WTC11 (cell line): ENCODE measurements at regions not wholly inside any gene's neighbourhood (a gene's known extent, or its start where the extent isn't known, plus 50 kb on each side); places are given as distances from the start of the nearest gene placed in this dataset.

Experiments
- ATAC-seq: fragments of 200-7000 bp; cut with Tn5 transposase; 2 replicates; pipeline ENCODE4 v1.10.0; 2021; ENCODE audit warnings: mild to moderate bottlenecking, moderate library complexity
- CTCF ChIA-PET: fragments of 300-600 bp; sonication (Branson Sonifier 250); formaldehyde crosslinking; loops from one replicate; lab custom pipeline; 2021; ENCODE audit warnings: antibody characterized with exemption; lab: Charles Lee
- POLR2A ChIA-PET: fragments of 350-600 bp; sonication (Branson Sonifier 250); formaldehyde crosslinking; loops from one replicate; lab custom pipeline; 2021; ENCODE audit warnings: antibody characterized with exemption; lab: Charles Lee
- DNase-seq: peaks from one replicate; pipeline ENCODE4 v3.0.0; 2021; ENCODE audit warnings: low spot score
- H3K27ac Mint-ChIP-seq: 2 replicates; pipeline ENCODE4 v1.8.0; 2021; ENCODE audit warnings: mixed read lengths
- H3K27me3 Mint-ChIP-seq: 2 replicates; pipeline ENCODE4 v1.8.0; 2021; ENCODE audit warnings: low read depth, mild to moderate bottlenecking, moderate library complexity, mixed read lengths
- H3K36me3 Mint-ChIP-seq: 2 replicates; pipeline ENCODE4 v1.8.0; 2021; ENCODE audit warnings: mixed read lengths
- H3K4me1 Mint-ChIP-seq: 2 replicates; pipeline ENCODE4 v1.8.0; 2022; ENCODE audit warnings: mixed read lengths
- H3K4me3 Mint-ChIP-seq: 2 replicates; pipeline ENCODE4 v1.8.0; 2021; ENCODE audit warnings: mild to moderate bottlenecking, moderate library complexity, mixed read lengths
- H3K9me3 Mint-ChIP-seq: 2 replicates; pipeline ENCODE4 v1.8.0; 2021; ENCODE audit warnings: mixed read lengths
- ARID4B ChIP-seq: sonication (generic); formaldehyde crosslinking; IDR thresholded peaks from 2 replicates; pipeline ENCODE4 v1.8.0; 2023; ENCODE audit warnings: missing genetic modification reagents, mild to moderate bottlenecking, borderline replicate concordance
- ATF2 ChIP-seq: sonication (generic); formaldehyde crosslinking; IDR thresholded peaks from 2 replicates; pipeline ENCODE4 v1.8.1; 2022; ENCODE audit warnings: low read depth, missing genetic modification reagents, borderline replicate concordance
- CREM ChIP-seq: sonication (generic); formaldehyde crosslinking; IDR thresholded peaks from 2 replicates; pipeline ENCODE4 v1.8.1; 2022; ENCODE audit warnings: mild to moderate bottlenecking, missing genetic modification reagents, moderate library complexity
- E2F1 ChIP-seq: sonication (generic); formaldehyde crosslinking; IDR thresholded peaks from 2 replicates; pipeline ENCODE4 v1.8.0; 2022; ENCODE audit warnings: mild to moderate bottlenecking, missing genetic modification reagents
- ERG ChIP-seq: fragments of 250-450 bp; sonication (Bioruptor Pico); IDR thresholded peaks from 2 replicates; pipeline ENCODE4 v1.8.0; 2021; ENCODE audit warnings: mild to moderate bottlenecking
- JUN ChIP-seq: sonication (generic); formaldehyde crosslinking; IDR thresholded peaks from 2 replicates; pipeline ENCODE4 v1.8.0; 2023; ENCODE audit warnings: mild to moderate bottlenecking, missing genetic modification reagents
- NFATC4 ChIP-seq: fragments of 250-450 bp; sonication (Bioruptor Pico); IDR thresholded peaks from 2 replicates; pipeline ENCODE4 v1.9.0; 2021; ENCODE audit warnings: mild to moderate bottlenecking
- NFYB ChIP-seq: sonication (generic); formaldehyde crosslinking; conservative IDR thresholded peaks from 2 replicates; pipeline ENCODE4 v1.8.0; 2022; ENCODE audit warnings: low read depth, missing genetic modification reagents
- PREB ChIP-seq: sonication (generic); formaldehyde crosslinking; IDR thresholded peaks from 2 replicates; pipeline ENCODE4 v1.8.1; 2022; ENCODE audit warnings: mild to moderate bottlenecking, missing genetic modification reagents, moderate library complexity, borderline replicate concordance
- ZBTB43 ChIP-seq: sonication (generic); formaldehyde crosslinking; IDR thresholded peaks from 2 replicates; pipeline ENCODE4 v1.8.1; 2023; ENCODE audit warnings: mild to moderate bottlenecking, missing genetic modification reagents
- ZNF425 ChIP-seq: fragments of 250-450 bp; sonication (Bioruptor Pico); conservative IDR thresholded peaks from 2 replicates; pipeline ENCODE4 v1.9.0; 2021; ENCODE audit warnings: mild to moderate bottlenecking

- TF ChIP-seq ZBTB43 (no peak), CREM (CRISPR knock-in tag) (no peak), PREB (no peak), NFYB (CRISPR knock-in tag) (no peak)
Observed at GRCh38 chr15:100810831-100811230, 68.8 kb upstream of the ALDH1A3 start (continued).

- no peak for DNase-seq
- Mint-ChIP-seq H3K9me3 (peaks cover 48% of the 10 kb centered on the region), H3K27me3 (peaks cover 11% of the 10 kb centered on the region; the same call in 1 of the 2 replicates), H3K36me3 (peaks cover 25% of the 10 kb centered on the region), H3K4me1 (no peaks in the 10 kb centered on the region), H3K27ac (no peak overlapping the region), H3K4me3 (no peak overlapping the region)
- ChIA-PET CTCF (no interaction called here), POLR2A (no interaction called here)
- TF ChIP-seq JUN (CRISPR knock-in tag), result no peak
- TF ChIP-seq NFYB (CRISPR knock-in tag), result no peak
- TF ChIP-seq ZBTB43, result no peak
- TF ChIP-seq NFATC4 (CRISPR knock-in tag), result no peak
- no peak for TF ChIP-seq ZNF425 (CRISPR knock-in tag)
- TF ChIP-seq ERG (CRISPR knock-in tag), result no peak
- no peak for TF ChIP-seq E2F1 (CRISPR knock-in tag)
- TF ChIP-seq ATF2 (CRISPR knock-in tag), result no peak
- no peak for TF ChIP-seq ARID4B (CRISPR knock-in tag)
- ATAC-seq, result no peak
Observed at GRCh38 chr15:100812802-100813201, 66.8 kb upstream of the ALDH1A3 start.
